Naive B cell (primary cell): ENCODE measurements at regions not wholly inside any gene's neighbourhood (a gene's known extent, or its start where the extent isn't known, plus 50 kb on each side); places are given as distances from the start of the nearest gene placed in this dataset.

Experiments
- ATAC-seq, 2 donors: fragments of 150-1000 bp; cut with Tn5 transposase; 2 replicates each; pipeline ENCODE4 v1.10.0; 2021; ENCODE audit warnings: low read depth in 2 of 2, mild to moderate bottlenecking in 2 of 2, moderate library complexity in 2 of 2
- DNase-seq: peaks from one replicate; pipeline ENCODE4 v3.0.0; 2022
- H3K27ac Mint-ChIP-seq, 6 donors: one replicate each; pipeline ENCODE4 v1.8.0; 2020 to 2022; ENCODE audit warnings: mild to moderate bottlenecking in 6 of 6, mixed read lengths in 6 of 6, moderate library complexity in 5 of 6, inconsistent platforms in 2 of 6
- H3K27me3 Mint-ChIP-seq, 3 donors: one replicate each; pipeline ENCODE4 v1.8.0; 2021 to 2022; ENCODE audit warnings: mixed read lengths in 3 of 3, mild to moderate bottlenecking in 1 of 3
- H3K36me3 Mint-ChIP-seq, 2 donors: one replicate each; pipeline ENCODE4 v1.8.0; 2020 to 2022; ENCODE audit warnings: mixed read lengths in 2 of 2, inconsistent platforms in 1 of 2, mild to moderate bottlenecking in 1 of 2
- H3K4me1 Mint-ChIP-seq, 3 donors: one replicate each; pipeline ENCODE4 v1.8.0; 2020 to 2022; ENCODE audit warnings: mixed read lengths in 3 of 3, inconsistent platforms in 1 of 3, mild to moderate bottlenecking in 1 of 3, moderate library complexity in 1 of 3
- H3K4me3 Mint-ChIP-seq, 8 donors: one replicate each; pipeline ENCODE4 v1.8.0; 2020 to 2022; ENCODE audit warnings: mild to moderate bottlenecking in 8 of 8, mixed read lengths in 8 of 8, moderate library complexity in 8 of 8, inconsistent platforms in 2 of 8
- H3K9me3 Mint-ChIP-seq, 7 donors: one replicate each; pipeline ENCODE4 v1.8.0; 2020 to 2022; ENCODE audit warnings: mixed read lengths in 7 of 7, mild to moderate bottlenecking in 5 of 7, inconsistent platforms in 2 of 7, moderate library complexity in 1 of 7

DNA sequence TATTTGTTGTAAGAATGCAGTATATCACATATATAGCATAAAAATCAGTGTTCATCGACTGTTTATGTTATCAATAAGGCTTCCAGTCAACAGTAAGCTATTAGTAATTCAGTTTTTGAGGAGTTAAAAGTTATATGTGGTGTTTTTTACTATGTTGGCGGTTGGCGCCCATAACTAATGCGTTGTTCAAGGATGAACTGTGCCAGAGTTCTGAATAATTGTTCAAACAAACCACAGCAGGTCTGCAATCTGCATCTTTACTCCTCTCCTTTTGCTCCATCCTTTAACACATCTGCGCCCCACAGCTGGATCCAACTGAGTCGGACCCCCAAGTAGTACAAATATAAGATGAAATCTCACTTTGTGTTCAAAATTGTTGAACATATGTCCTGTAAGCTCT, 836.1 kb downstream of the LTN1 start:
- no peaks in the 10 kb centered on the region for H3K36me3 Mint-ChIP-seq

GRCh38 chr21:28154121-28154520, 838.6 kb downstream of the LTN1 start:
- Mint-ChIP-seq H3K4me1 (no peaks in the 10 kb centered on the region), H3K4me3 (no peak overlapping the region), H3K9me3 (peaks cover 0 to 7% (median 0%) of the 10 kb centered on the region in 7 donors), H3K27me3 (no peaks in the 10 kb centered on the region), H3K36me3 (no peaks in the 10 kb centered on the region), H3K27ac (no peak overlapping the region)
- ATAC-seq (no peak), DNase-seq (no peak)

More for the DNA sequence above, 836.1 kb downstream of the LTN1 start:
- ATAC-seq, result no peak
- H3K4me3 Mint-ChIP-seq, result no peak overlapping the region
- no peak overlapping the region for H3K27ac Mint-ChIP-seq
- H3K9me3 Mint-ChIP-seq, result peaks cover 0 to 10% (median 0%) of the 10 kb centered on the region in 7 donors
- no peak for DNase-seq
- no peaks in the 10 kb centered on the region for H3K27me3 Mint-ChIP-seq
- H3K4me1 Mint-ChIP-seq, result no peaks in the 10 kb centered on the region

DNA sequence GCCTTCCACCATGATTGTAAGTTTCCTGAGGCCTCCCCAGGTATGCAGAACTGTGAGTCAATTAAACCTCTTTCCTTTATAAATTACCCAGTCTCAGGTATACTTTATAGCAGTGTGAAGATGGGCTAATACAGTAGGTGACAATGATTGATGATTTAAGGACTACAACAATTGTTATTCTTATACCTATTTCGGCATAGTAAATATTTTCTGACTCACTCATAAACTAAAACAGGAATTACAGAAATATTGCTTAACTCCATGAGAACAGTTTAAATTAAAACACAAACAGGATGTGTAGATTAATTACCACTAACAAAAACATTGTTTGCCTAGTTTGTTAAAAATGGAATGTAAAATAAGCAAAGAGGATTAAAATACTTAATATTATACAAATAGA, 839.9 kb downstream of the LTN1 start:
- no peak overlapping the region for H3K27ac Mint-ChIP-seq
- no peak overlapping the region for H3K4me3 Mint-ChIP-seq
- no peak for ATAC-seq
- peaks cover 0 to 4% (median 1%) of the 10 kb centered on the region in 7 donors for H3K9me3 Mint-ChIP-seq
- H3K36me3 Mint-ChIP-seq, result no peaks in the 10 kb centered on the region
- H3K27me3 Mint-ChIP-seq, result no peaks in the 10 kb centered on the region
- no peak for DNase-seq
- H3K4me1 Mint-ChIP-seq, result no peaks in the 10 kb centered on the region

DNA sequence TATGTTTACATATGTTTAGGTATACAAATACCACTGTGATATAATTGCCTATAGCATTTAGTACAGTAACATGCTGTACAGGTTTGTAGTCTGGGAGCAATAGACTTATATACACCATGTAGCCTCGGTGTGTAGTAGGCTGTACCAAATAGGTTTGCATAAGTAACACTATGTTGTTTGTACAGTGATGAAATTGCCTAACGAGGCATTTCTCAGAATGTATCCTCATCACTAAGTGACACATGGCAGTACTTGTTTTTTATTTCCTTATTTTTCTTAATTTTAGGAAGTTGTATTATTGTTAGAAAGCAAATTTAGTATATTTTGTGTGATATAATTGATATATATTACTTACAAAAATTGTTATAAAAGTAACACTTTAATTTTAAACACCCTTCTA, 840.9 kb downstream of the LTN1 start:
- Mint-ChIP-seq H3K4me1 (no peaks in the 10 kb centered on the region), H3K9me3 (peaks cover 0 to 4% (median 1%) of the 10 kb centered on the region in 7 donors), H3K27me3 (no peaks in the 10 kb centered on the region), H3K27ac (no peak overlapping the region), H3K36me3 (no peaks in the 10 kb centered on the region), H3K4me3 (no peak overlapping the region)
- ATAC-seq (no peak), DNase-seq (no peak)

DNA sequence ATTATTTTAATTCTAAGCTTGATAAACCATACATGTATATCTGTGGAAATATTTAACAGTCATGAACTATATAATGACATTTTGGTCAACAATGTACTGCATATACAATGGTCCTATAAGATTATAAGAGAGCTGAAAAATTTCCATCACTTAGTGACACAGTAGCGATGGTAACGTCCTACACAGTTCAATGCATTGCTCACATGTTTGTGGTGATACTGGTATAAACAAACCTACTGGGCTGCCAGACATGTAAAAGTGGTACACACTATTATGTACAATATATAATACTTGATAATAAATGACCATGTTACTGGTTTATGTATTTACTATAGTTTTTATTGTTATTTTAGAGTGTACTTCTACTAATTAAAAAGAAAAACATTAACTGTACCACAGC, 841.9 kb downstream of the LTN1 start:
- Mint-ChIP-seq H3K4me3 (no peak overlapping the region), H3K27me3 (no peaks in the 10 kb centered on the region), H3K36me3 (no peaks in the 10 kb centered on the region), H3K9me3 (peaks cover 0 to 4% (median 0%) of the 10 kb centered on the region in 7 donors), H3K27ac (no peak overlapping the region), H3K4me1 (no peaks in the 10 kb centered on the region)
- no peak for ATAC-seq
- no peak for DNase-seq

DNA sequence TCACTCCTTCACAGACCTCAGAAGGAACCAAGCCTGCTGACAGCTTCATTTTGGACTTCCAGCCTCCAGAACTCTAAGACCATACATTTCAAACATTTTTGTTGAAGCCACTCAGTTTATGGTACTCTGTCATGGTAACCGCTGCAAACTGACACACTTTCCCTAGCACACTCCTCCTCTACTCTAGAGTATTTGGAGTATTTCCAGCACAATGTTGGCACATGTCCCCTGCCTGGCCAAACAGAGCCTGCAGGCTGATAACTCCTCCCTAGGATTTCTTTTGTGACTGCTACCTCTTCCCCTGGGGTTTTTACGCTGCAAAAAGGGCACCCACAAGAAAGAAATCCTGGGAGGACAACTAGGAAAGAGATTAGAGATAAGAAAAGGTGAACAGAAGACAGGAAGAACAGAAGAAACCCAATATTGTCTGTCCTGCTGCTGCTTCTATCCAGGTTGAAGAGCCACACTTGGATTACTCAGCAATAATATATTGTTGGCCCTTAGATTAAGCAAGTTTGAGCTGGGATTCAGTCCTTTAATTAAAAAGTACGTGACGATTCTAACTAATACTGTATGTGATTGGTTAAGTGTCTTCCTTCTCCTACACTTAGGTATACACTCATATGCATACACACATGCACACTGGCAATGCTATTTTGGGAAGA, 844.1 kb downstream of the LTN1 start:
- ATAC-seq, result no peak
- no peak overlapping the region for H3K27ac Mint-ChIP-seq

DNA sequence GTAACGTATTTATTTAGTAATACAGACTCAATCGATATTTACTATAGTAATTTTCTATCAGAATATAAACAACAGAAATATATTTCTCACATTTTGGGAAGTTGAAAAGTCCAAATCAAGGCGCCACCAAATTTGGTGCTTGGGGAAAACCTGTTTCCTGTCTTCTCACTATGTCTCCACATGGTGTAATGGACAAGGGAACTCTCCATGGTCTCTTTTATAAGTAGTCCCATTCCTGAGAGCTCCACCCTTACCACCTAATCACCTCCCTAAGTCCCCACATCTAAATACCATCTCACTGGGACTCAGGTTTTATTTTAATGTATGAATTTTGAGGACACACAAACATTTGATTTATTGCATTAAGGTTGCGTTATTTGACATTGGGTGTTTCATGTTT, 848.0 kb downstream of the LTN1 start:
- ATAC-seq, result no peak
- H3K4me1 Mint-ChIP-seq, result no peaks in the 10 kb centered on the region
- H3K4me3 Mint-ChIP-seq, result no peak overlapping the region
- no peaks in the 10 kb centered on the region for H3K27me3 Mint-ChIP-seq
- H3K27ac Mint-ChIP-seq, result no peak overlapping the region
- DNase-seq, result no peak
- no peaks in the 10 kb centered on the region for H3K36me3 Mint-ChIP-seq
- H3K9me3 Mint-ChIP-seq, result peaks cover 0 to 4% (median 0%) of the 10 kb centered on the region in 7 donors

More for the DNA sequence above, 844.1 kb downstream of the LTN1 start:
- H3K4me3 Mint-ChIP-seq, result no peak overlapping the region
- H3K4me1 Mint-ChIP-seq, result no peaks in the 10 kb centered on the region
- H3K36me3 Mint-ChIP-seq, result no peaks in the 10 kb centered on the region
- H3K9me3 Mint-ChIP-seq, result peaks cover 0 to 4% (median 0%) of the 10 kb centered on the region in 7 donors
- H3K27me3 Mint-ChIP-seq, result no peaks in the 10 kb centered on the region
- DNase-seq, result no peak

DNA sequence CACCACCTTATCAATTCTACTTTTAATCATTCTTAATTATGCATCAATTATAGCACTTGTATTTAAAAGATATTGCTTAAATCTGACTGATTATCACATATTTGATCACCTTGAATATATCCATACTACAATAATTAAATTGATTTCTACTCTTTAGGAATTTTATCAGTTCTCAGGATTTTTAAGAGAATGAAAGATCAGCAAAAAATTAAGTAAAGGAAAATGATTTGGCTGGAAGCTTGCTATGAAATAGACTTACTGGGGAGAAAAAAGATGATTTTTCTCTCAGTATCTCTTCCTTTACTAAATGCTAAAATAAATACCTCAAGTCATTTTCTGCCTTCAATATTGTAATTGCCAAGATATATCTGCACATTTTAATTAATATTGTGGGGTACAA, 848.6 kb downstream of the LTN1 start:
- DNase-seq, result no peak
- Mint-ChIP-seq H3K4me1 (no peaks in the 10 kb centered on the region), H3K9me3 (peaks cover 0 to 4% (median 0%) of the 10 kb centered on the region in 7 donors), H3K27ac (no peak overlapping the region), H3K36me3 (no peaks in the 10 kb centered on the region), H3K4me3 (no peak overlapping the region), H3K27me3 (no peaks in the 10 kb centered on the region)
- no peak for ATAC-seq

DNA sequence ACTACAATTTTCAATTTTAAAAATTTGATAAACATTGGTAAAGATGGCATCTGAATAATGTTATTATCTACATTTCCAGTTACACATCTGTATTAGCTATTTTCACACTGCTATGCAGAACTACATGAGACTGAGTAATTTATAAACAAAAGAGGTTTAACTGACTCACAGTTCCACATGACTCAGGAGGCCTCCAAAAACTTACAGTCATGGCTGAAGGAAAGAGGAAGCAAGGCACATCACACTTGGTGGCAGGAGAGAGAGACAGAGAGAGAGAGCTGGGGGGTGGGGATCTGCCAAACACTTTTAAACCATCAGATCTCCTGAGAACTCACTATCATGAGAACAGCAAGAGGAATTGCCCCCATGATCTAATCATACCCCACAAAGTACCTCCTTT, 850.0 kb downstream of the LTN1 start:
- ATAC-seq, result no peak
- H3K4me3 Mint-ChIP-seq, result no peak overlapping the region
- H3K27me3 Mint-ChIP-seq, result no peaks in the 10 kb centered on the region
- H3K9me3 Mint-ChIP-seq, result peaks cover 0 to 9% (median 0%) of the 10 kb centered on the region in 7 donors
- H3K27ac Mint-ChIP-seq, result no peak overlapping the region
- H3K4me1 Mint-ChIP-seq, result no peaks in the 10 kb centered on the region
- no peak for DNase-seq
- no peaks in the 10 kb centered on the region for H3K36me3 Mint-ChIP-seq

GRCh38 chr21:28138272-28138671, 854.4 kb downstream of the LTN1 start:
- Mint-ChIP-seq H3K4me1 (no peaks in the 10 kb centered on the region), H3K27me3 (no peaks in the 10 kb centered on the region), H3K9me3 (peaks cover 0 to 15% (median 2%) of the 10 kb centered on the region in 7 donors), H3K36me3 (no peaks in the 10 kb centered on the region), H3K4me3 (no peak overlapping the region), H3K27ac (no peak overlapping the region)
- ATAC-seq (no peak), DNase-seq (no peak)

DNA sequence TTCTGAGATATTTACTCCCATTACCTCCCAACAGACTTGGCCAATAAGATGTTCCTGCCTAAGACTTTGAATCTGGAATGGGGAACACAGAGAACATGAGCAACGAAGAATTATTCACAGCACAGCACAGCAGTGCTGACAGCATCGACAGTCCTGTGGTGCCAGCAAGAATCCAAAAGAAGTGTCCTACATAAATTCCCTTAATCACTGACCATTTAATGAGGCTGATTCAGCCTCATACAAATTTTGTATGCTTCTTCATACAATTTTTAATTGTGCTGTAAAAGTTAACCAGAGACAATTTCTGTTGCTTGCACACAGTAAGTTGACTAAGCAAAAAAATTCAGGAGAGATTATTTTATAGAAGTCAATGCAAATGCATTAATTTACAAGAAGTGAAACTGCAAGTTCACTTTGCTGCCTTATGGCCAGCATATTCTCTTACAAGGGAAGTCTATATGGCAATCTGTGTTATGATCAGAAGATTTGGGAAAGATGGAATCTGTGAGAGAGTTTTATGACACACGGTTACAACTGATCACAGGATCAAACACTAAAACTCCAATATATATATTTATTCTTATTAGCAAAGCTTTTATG, 855.9 kb downstream of the LTN1 start:
- Mint-ChIP-seq H3K27me3 (no peaks in the 10 kb centered on the region), H3K36me3 (no peaks in the 10 kb centered on the region), H3K4me1 (no peaks in the 10 kb centered on the region), H3K4me3 (no peak overlapping the region), H3K9me3 (peaks cover 2 to 29% (median 6%) of the 10 kb centered on the region in 7 donors), H3K27ac (no peak overlapping the region)
- DNase-seq (no peak), ATAC-seq (no peak)

- Mint-ChIP-seq H3K27ac (no peak overlapping the region), H3K27me3 (no peaks in the 10 kb centered on the region), H3K4me1 (no peaks in the 10 kb centered on the region), H3K36me3 (no peaks in the 10 kb centered on the region), H3K9me3 (peaks cover 6 to 34% (median 10%) of the 10 kb centered on the region in 7 donors), H3K4me3 (no peak overlapping the region)
- DNase-seq, result no peak
- ATAC-seq, result no peak
Measured at GRCh38 chr21:28135646-28136045, 857.0 kb downstream of the LTN1 start.

DNA sequence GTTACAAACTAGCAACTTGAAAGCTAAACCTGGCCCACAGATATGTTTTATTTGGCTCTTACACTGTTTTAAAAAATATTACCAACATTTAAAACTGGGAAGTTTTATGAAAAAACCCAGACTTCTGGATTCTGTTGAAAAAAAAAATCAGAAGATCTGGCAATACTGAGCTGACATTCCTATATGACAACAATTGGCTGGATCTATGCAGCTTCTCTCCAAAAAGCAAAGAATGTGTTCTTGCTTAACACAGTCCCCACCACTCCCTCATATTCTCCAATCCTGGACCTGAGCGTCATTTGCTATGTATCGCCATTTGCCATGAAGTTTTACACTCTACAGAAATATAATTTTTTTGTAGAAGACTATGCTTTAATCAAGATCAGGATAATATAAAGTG, 859.6 kb downstream of the LTN1 start:
- DNase-seq (no peak), ATAC-seq (no peak)
- Mint-ChIP-seq H3K4me1 (no peaks in the 10 kb centered on the region), H3K27ac (no peak overlapping the region), H3K27me3 (no peaks in the 10 kb centered on the region), H3K4me3 (no peak overlapping the region), H3K9me3 (peaks cover 4 to 26% (median 10%) of the 10 kb centered on the region in 7 donors), H3K36me3 (no peaks in the 10 kb centered on the region)

DNA sequence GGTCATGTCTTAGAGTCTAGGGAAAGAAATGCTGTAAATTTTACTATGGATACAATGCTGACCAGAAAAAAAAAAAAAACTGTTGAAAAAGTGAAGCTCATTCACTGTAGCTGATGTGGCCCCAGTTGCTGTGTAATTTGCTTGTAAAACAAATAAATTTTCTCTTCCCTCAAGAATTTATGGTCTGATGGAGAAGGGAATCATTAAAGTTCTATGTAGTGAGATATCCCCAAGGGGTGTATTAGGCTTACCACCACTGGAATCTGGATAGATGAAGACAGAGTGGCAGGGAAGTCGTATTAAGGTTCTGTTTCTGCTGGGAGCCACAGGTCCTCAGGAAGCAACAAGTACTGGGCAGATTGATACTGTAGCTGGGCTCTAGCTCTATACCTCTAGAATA, 860.0 kb downstream of the LTN1 start:
- ATAC-seq (no peak), DNase-seq (no peak)
- Mint-ChIP-seq H3K36me3 (no peaks in the 10 kb centered on the region), H3K27me3 (no peaks in the 10 kb centered on the region), H3K27ac (no peak overlapping the region), H3K4me1 (no peaks in the 10 kb centered on the region), H3K9me3 (peaks cover 4 to 26% (median 10%) of the 10 kb centered on the region in 7 donors), H3K4me3 (no peak overlapping the region)
